ENCODE measurements at regions not wholly inside any gene's neighbourhood (a gene's known extent, or its start where the extent isn't known, plus 50 kb on each side); places are given as distances from the start of the nearest gene placed in this dataset.
A peak's percentile ranks its signal among the peaks of the same experiment; 100 is the strongest.

- no peak for DNase-seq (ENCODE audit: low spot score)
Measured at GRCh38 chr5:167594061-167594435, 697.4 kb upstream of the WWC1 start.

- DNase-seq (ENCODE audit: low spot score), result no peak
Measured at GRCh38 chr5:167594750-167595149, 696.7 kb upstream of the WWC1 start.

- DNase-seq (ENCODE audit: low spot score), result no peak
Measured at GRCh38 chr5:167595196-167595595, 696.2 kb upstream of the WWC1 start.

GRCh38 chr5:167598166-167598565, 693.3 kb upstream of the WWC1 start:
- DNase-seq (ENCODE audit: low spot score), result peak; percentile 45

GRCh38 chr5:167602067-167602466, 689.4 kb upstream of the WWC1 start:
- DNase-seq (ENCODE audit: low spot score), result no peak

GRCh38 chr5:167603135-167603534, 688.3 kb upstream of the WWC1 start:
- no peak for DNase-seq (ENCODE audit: low spot score)

- DNase-seq (ENCODE audit: low spot score), result no peak
Measured at GRCh38 chr5:167608390-167609272, 682.8 kb upstream of the WWC1 start.

- DNase-seq (ENCODE audit: low spot score), result no peak
Measured at GRCh38 chr5:167614294-167615021, 677.0 kb upstream of the WWC1 start.

GRCh38 chr5:167616043-167616890, 675.2 kb upstream of the WWC1 start:
- DNase-seq (ENCODE audit: low spot score), result no peak

- no peak for DNase-seq (ENCODE audit: low spot score)
Measured at GRCh38 chr5:167623354-167623753, 668.1 kb upstream of the WWC1 start.

- DNase-seq (ENCODE audit: low spot score), result no peak
Measured at GRCh38 chr5:167624053-167624452, 667.4 kb upstream of the WWC1 start.

- no peak for DNase-seq (ENCODE audit: low spot score)
Measured at GRCh38 chr5:167626341-167627123, 664.9 kb upstream of the WWC1 start.

GRCh38 chr5:167629634-167630033, 661.8 kb upstream of the WWC1 start:
- DNase-seq (ENCODE audit: low spot score), result no peak

- no peak for DNase-seq (ENCODE audit: low spot score)
Measured at GRCh38 chr5:167631191-167631590, 660.3 kb upstream of the WWC1 start.

GRCh38 chr5:167633114-167633513, 658.3 kb upstream of the WWC1 start:
- no peak for DNase-seq (ENCODE audit: low spot score)

- no peak for DNase-seq (ENCODE audit: low spot score)
Measured at GRCh38 chr5:167633931-167634341, 657.5 kb upstream of the WWC1 start.

- no peak for DNase-seq (ENCODE audit: low spot score)
Measured at GRCh38 chr5:167634432-167634831, 657.0 kb upstream of the WWC1 start.

GRCh38 chr5:167638816-167639215, 652.6 kb upstream of the WWC1 start:
- no peak for DNase-seq (ENCODE audit: low spot score)

- DNase-seq (ENCODE audit: low spot score), result no peak
Measured at GRCh38 chr5:167639273-167639672, 652.2 kb upstream of the WWC1 start.

GRCh38 chr5:167639766-167640165, 651.7 kb upstream of the WWC1 start:
- no peak for DNase-seq (ENCODE audit: low spot score)

GRCh38 chr5:167642181-167642580, 649.3 kb upstream of the WWC1 start:
- no peak for DNase-seq (ENCODE audit: low spot score)
